Erythroblast (primary cell): ENCODE measurements at regions not wholly inside any gene's neighbourhood (a gene's known extent, or its start where the extent isn't known, plus 50 kb on each side); places are given as distances from the start of the nearest gene placed in this dataset.

ENCODE experiments used
- GATA1 ChIP-seq: IDR thresholded peaks from 2 replicates; pipeline ENCODE4 v1.6.1; 2011; ENCODE audit warnings: low read depth, mild to moderate bottlenecking, control low read depth, low read length, moderate library complexity
- POLR2A ChIP-seq: IDR thresholded peaks from 2 replicates; pipeline ENCODE4 v1.6.1; 2011; ENCODE audit warnings: mild to moderate bottlenecking, low read length

DNA sequence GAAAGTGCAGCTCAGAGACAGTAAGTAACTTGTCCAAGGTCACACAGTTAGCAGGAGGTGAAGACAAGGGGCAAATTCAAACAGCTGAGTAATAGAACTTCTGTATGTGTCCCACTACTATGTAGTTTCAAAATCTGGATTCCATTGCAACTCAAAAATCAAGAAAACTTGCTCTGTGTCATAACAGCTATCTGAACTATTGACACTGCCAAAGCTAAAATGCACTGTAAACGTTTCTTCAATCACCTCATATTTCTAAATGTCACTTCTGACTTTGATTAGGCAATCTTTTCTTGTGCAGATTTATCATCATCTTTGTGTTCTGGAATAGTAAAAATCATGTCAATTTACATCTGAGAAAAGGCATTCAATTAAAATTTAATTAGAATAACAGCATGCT, 957.6 kb downstream of the MRPL39 start:
- TF ChIP-seq GATA1: no peak
- no peak for TF ChIP-seq POLR2A
